Ascending aorta (tissue), 2 donors: ENCODE measurements at regions not wholly inside any gene's neighbourhood (a gene's known extent, or its start where the extent isn't known, plus 50 kb on each side); places are given as distances from the start of the nearest gene placed in this dataset.

Source experiments
- DNase-seq, 2 donors: peaks; one replicate each; pipeline ENCODE4 v3.0.0-alpha.2; 2019; ENCODE audit warnings: low spot score in 2 of 2
- H3K27ac ChIP-seq, 2 donors: fragments of 200-600 bp; sonication (generic); one replicate each; pipeline ENCODE4 v1.5.1; 2016 to 2017; ENCODE audit warnings: mild to moderate bottlenecking in 1 of 2
- H3K27me3 ChIP-seq: fragments of 200-600 bp; sonication (generic); one replicate; pipeline ENCODE4 v1.5.1; 2017
- H3K36me3 ChIP-seq, 2 donors: fragments of 200-600 bp; sonication (generic); one replicate each; pipeline ENCODE4 v1.5.1; 2016
- H3K4me1 ChIP-seq, 2 donors: fragments of 200-600 bp; sonication (generic); one replicate each; pipeline ENCODE4 v1.5.1; 2016 to 2017; ENCODE audit warnings: mild to moderate bottlenecking in 1 of 2
- H3K4me3 ChIP-seq, 2 donors: fragments of 200-600 bp; sonication (generic); one replicate each; pipeline ENCODE4 v1.5.1; 2016 to 2017; ENCODE audit warnings: mild to moderate bottlenecking in 1 of 2
- H3K9me3 ChIP-seq, 2 donors: fragments of 200-600 bp; sonication (generic); one replicate each; pipeline ENCODE4 v1.5.1; 2016
- intact Hi-C: fragments of 100-400 bp; cut with DNase I; formaldehyde crosslinking; loops from one replicate; pipeline ENCODE4 v1.15.1; 2023
- TF ChIP-seq, protein P1 (sequence below), 3 experiments: fragments of 200-600 bp in 2 of 3; fragments of 450-650 bp in 1 of 3; sonication (generic) in 2 of 3; IDR thresholded peaks; one replicate each; pipeline ENCODE4 v1.5.1; 2016 to 2019; ENCODE audit warnings: antibody characterized with exemption in 3 of 3, mild to moderate bottlenecking in 1 of 3, moderate library complexity in 1 of 3

- intact Hi-C loops = no loop called here
- H3K9me3 ChIP-seq = no peaks in the 10 kb centered on the region
- no peak for DNase-seq
- no peaks in the 10 kb centered on the region for H3K27me3 ChIP-seq
- no peaks in the 10 kb centered on the region for H3K4me1 ChIP-seq
- TF ChIP-seq, protein P1, sequence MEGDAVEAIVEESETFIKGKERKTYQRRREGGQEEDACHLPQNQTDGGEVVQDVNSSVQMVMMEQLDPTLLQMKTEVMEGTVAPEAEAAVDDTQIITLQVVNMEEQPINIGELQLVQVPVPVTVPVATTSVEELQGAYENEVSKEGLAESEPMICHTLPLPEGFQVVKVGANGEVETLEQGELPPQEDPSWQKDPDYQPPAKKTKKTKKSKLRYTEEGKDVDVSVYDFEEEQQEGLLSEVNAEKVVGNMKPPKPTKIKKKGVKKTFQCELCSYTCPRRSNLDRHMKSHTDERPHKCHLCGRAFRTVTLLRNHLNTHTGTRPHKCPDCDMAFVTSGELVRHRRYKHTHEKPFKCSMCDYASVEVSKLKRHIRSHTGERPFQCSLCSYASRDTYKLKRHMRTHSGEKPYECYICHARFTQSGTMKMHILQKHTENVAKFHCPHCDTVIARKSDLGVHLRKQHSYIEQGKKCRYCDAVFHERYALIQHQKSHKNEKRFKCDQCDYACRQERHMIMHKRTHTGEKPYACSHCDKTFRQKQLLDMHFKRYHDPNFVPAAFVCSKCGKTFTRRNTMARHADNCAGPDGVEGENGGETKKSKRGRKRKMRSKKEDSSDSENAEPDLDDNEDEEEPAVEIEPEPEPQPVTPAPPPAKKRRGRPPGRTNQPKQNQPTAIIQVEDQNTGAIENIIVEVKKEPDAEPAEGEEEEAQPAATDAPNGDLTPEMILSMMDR (IDR thresholded peaks at IDR 0.05) = no peak
- no peak overlapping the region for H3K27ac ChIP-seq
- no peak overlapping the region for H3K4me3 ChIP-seq
- H3K36me3 ChIP-seq = no peaks in the 10 kb centered on the region
These were observed 424.0 kb upstream of the RGMB start for GRCh38 chr5:98349251-98349989.

- Histone ChIP-seq H3K4me3 (no peak overlapping the region), H3K4me1 (no peaks in the 10 kb centered on the region), H3K27ac (no peak overlapping the region), H3K36me3 (no peaks in the 10 kb centered on the region), H3K9me3 (no peaks in the 10 kb centered on the region), H3K27me3 (no peaks in the 10 kb centered on the region)
- no peak for DNase-seq
- TF ChIP-seq, protein P1 (IDR thresholded peaks at IDR 0.05) = no peak
- intact Hi-C loops = no loop called here
These were observed 423.5 kb upstream of the RGMB start for GRCh38 chr5:98349990-98350365.

GRCh38 chr5:98354922-98355321 is 418.5 kb upstream of the RGMB start:
- Histone ChIP-seq H3K27me3 (no peaks in the 10 kb centered on the region), H3K4me3 (no peak overlapping the region), H3K27ac (no peak overlapping the region), H3K9me3 (peaks cover 0 to 7% of the 10 kb centered on the region in 2 donors), H3K36me3 (no peaks in the 10 kb centered on the region), H3K4me1 (no peaks in the 10 kb centered on the region)
- no peak for DNase-seq
- intact Hi-C loops = no loop called here
- TF ChIP-seq, protein P1 (IDR thresholded peaks at IDR 0.05) = no peak

DNA sequence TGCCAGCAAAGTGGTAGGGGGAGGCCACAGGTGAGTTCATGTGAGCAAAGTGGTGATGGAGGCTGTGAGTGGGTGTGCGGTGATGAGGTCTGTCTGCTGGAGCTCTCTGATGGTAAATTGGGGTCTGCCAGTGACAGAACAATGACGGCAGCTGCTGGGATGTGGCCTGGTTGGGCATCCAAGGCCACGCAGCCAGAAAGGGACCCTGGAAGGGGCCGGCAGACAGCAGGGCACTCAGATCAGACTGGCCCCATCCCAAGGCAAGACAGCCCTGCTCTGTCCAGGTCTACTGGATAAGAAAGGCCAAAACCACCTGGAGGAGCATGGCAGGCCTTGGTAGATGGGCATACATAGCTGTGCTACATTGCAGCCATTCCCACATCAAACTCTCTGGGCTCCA is 412.9 kb upstream of the RGMB start:
- TF ChIP-seq, protein P1 (IDR thresholded peaks at IDR 0.05) = no peak
- Histone ChIP-seq H3K27ac (no peak overlapping the region), H3K36me3 (no peaks in the 10 kb centered on the region), H3K9me3 (peaks cover 0 to 7% of the 10 kb centered on the region in 2 donors), H3K27me3 (no peaks in the 10 kb centered on the region), H3K4me1 (no peaks in the 10 kb centered on the region), H3K4me3 (no peak overlapping the region)
- DNase-seq = no peak
- intact Hi-C loops = no loop called here

GRCh38 chr5:98363157-98363556 is 410.3 kb upstream of the RGMB start:
- no peak for DNase-seq
- TF ChIP-seq, protein P1 (IDR thresholded peaks at IDR 0.05) = no peak
- Histone ChIP-seq H3K9me3 (peaks cover 0 to 7% of the 10 kb centered on the region in 2 donors), H3K36me3 (no peaks in the 10 kb centered on the region), H3K27me3 (no peaks in the 10 kb centered on the region), H3K4me3 (no peak overlapping the region), H3K27ac (no peak overlapping the region), H3K4me1 (no peaks in the 10 kb centered on the region)
- intact Hi-C loops = no loop called here

DNA sequence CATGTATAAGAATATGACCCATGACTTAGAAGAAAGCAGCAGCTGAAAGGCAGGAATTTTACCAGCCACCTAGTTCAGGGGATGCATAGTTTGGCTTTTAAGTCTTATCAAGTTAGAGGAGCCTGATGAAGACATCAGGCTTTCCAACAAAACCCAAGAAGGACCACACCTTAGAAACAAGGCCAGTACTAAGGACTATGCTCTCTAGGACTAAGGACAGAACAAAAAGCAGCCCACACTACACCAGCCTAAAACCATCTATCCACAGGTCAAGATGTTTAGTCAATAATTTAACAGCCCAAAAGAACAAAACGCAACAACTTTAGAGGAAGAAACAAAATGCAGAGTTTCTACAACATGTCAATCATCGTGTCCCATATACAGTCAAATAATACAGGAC is 408.9 kb upstream of the RGMB start:
- H3K9me3 ChIP-seq = no peaks in the 10 kb centered on the region
- no peak overlapping the region for H3K27ac ChIP-seq
- no peak overlapping the region for H3K4me3 ChIP-seq
- H3K27me3 ChIP-seq = no peaks in the 10 kb centered on the region
- no peaks in the 10 kb centered on the region for H3K4me1 ChIP-seq
- TF ChIP-seq, protein P1 (IDR thresholded peaks at IDR 0.05) = no peak
- no peaks in the 10 kb centered on the region for H3K36me3 ChIP-seq
- intact Hi-C loops = no loop called here
- DNase-seq = no peak
